ENCODE measurements at regions not wholly inside any gene's neighbourhood (a gene's known extent, or its start where the extent isn't known, plus 50 kb on each side); places are given as distances from the start of the nearest gene placed in this dataset.
A peak's percentile ranks its signal among the peaks of the same experiment; 100 is the strongest.

DNA sequence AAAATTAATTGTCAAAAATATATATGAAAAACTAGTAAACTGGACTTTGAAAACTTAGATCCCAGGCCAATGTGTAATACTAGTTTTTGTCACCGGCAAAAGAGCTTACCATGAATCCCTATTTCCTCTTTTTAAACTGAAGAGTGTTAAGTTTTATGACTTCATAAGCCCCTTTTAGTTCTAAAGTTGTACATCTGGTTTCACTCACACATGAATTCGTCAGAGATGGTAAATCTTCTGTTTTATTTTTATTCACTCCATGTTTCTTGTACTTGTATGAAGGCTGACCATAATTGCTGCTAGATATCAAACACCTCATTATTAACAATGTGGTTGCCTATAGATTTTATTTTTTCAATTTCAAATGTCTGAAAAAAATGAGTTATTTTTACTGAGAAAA is 827.9 kb downstream of the PCDH7 start:
- no peak for DNase-seq

DNA sequence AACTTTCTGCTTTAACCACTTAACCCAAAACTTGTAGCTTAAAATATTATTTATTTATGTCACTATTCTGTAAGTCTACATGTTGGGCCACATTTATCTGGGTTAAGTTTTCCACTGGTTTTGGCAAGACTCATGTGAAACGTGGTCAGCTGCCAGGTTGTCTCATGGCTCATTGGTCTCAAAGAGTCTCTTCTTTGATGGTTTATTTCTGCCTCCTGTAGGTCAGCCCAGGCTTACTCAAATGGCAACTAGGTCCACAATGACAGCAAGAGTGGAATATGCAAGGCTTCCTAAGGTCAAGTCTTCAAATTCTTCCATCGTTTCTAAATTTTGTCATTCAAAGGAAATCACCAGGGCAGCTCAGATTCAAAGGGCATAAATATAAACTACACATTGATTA is 828.7 kb downstream of the PCDH7 start:
- no peak for DNase-seq

DNA sequence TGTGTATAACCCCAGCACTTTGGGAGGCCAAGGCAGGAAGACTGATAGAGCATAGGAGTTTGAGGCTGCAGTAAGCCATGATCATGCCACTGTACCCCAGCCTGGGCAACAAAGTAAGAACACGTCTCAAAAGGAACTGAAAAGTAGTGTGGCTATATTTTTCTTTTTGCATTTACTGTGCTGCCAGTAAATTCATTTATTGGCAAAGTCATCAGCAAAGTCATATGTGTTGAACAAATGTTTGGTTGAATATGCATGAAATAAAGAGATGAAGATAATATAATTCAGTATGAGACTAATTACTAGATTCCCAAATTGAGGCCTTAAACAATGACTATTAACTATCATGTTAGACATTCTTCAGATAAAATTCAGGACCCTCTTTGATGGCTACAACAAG is 829.1 kb downstream of the PCDH7 start:
- DNase-seq = no peak

DNA sequence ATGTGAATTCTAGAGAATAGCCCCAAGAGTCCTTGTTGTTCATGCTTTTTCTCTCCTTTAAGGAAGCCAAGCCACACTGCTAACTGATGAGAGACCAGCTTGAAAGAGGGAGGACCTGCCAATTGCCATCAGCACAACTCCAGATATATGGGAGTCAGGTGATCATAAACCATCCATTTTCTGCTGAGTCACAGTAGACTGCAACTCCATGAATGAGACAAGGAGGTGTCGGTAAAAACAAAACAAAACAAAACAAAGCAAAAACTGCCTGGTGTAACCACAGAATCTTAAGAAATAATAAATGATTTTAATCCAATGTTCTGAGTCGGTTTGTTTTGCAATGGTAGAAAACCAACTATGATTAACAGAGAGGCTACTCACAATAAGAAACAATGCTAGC is 837.3 kb downstream of the PCDH7 start:
- no peak for DNase-seq

DNA sequence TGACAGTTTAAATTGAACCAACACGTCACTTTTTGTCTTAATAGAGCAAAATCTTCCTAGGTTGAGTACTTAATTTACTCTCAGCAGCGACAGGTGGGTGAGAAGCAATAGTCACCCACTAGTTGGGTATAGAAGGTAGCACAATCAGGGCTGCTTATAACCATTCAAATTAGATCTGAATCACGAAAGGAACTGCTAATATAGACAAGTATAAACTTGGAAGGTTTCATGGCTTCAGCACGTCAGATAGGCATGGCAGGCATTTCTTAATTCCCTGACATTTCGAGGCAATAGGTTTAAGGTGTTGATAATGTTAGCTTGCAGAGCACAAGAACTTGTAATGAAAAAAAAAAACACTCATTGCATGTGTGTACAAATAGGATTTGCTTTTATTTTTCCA is 853.4 kb downstream of the PCDH7 start:
- no peak for DNase-seq

DNA sequence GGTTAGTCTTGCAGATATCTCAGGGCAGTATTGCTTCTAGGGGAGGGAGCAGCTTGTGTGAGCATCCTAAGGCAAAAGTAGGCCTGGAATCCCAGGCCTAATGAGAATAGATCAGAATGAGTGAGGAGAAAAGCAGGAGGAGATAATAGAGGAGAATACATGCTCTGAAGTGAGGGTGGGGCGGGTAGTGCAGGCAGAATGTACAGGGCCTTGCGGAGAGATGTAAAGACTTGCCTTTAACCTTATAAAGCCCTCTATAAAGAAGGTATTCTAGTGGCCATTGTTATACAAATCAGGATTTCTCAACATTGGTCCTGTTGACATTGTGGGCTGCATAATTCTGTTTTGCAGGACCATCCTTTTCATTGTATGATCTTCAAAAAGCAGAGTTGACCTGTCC is 855.3 kb downstream of the PCDH7 start:
- no peak for DNase-seq

DNA sequence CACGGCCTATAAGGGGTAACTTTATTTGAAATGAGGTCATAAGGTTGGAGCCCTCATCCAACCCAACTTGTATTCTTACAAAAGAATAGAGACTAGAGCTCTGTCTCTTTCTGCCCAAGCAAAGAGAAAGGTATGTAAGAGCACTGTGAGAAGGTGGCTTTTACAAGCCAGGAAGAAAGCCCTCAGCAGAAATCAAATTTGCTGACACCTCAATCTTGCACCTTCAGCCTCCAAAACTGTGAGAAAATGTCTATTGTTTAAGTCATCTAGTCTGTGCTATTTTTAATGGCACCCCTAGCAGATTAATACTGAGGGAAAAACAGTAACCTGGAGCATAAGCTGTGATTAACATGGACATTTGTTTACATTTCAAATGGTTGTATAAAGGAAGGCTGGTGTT is 860.7 kb downstream of the PCDH7 start:
- DNase-seq = no peak

DNA sequence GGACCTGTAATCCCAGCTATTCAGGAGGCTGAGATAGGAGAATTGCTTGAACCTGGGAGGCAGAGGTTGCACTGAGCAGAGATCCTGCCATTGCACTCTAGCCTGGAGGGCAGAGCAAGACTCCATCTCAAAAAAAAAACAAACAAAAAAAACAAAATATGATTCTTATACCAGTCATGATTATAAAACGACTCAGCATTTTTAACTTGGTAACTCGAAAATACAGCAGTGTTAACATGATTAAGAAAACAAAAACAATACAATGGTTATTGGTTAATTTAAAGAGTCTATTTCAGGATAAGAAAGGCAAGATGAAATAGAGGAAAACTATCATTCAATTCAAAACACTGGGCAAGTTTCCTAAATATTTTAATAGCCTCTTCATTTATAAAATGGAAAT is 865.3 kb downstream of the PCDH7 start:
- no peak for DNase-seq

DNA sequence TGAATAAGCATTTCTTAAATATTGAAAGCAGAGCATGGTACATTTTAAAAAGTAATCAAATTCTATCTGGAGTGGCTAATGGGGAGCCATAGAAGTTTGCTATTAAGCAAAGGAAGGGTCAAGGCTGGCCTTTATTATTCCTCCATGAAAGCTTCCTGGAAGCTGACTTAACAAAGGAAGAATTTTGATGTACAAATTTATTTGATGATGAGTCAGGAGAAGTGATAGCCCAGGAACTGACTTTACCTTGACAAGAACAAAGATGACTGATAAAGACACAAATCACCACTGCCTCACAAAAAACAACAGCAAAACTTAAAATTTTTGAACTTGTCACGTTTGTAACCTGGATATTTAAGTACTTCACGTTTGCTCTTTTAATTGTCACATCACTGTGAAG is 872.1 kb downstream of the PCDH7 start:
- no peak for DNase-seq

DNA sequence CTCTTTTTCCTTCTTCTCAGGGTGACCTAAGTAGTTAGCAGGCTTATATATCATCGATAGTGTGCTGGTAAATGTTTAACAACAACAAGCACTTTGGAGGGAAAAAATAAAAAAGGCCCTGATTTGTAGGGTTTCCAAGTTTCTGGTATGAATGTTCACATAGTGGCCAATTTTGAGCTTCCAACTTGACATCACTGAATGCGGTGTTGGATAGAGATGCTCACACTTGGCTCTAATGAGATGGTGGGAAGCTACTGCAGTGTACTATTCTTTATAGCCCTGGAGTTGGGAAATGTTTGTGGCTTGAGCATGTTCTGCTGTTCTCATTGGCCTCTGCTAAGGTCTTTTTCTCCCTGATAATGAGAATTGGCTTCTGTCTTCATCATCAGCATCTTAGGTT is 875.3 kb downstream of the PCDH7 start:
- DNase-seq = no peak

DNA sequence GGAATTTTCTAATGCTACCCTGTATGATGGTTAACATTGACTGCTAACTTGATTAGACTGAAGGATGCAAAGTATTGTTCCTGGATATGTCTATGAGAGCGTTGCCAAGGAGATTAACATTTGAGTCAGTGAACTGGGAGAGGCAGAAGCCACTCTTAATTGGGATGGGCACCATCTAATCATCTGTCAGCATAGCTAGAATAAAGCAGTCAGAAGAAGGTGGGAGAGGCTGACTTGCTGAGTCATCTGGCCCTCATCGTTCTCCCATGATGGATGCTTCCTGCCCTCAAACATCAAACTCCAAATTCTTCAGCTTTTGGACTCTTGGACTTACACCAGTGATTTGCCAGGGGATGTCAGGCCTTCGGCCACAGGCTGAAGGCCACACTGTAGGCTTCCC is 878.5 kb downstream of the PCDH7 start:
- DNase-seq = no peak

DNA sequence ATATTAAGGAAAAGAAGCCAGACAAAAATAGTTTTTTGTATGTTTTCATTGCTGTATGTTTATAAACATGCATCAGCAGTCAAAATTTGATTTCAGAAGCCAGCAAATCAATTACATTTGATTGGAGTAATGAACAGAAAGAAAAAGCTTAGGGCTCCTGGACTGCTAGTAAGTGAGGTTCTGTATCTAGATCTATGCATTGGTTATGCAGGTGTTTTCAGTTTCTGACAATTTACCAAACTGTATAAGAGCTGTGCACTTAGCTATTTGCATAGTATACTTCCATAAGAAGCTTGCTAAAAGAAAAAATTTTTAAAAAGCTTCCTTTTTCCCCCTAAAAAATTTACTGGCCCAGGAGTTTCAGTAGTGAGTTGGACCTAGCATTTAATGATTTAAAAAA is 881.6 kb downstream of the PCDH7 start:
- DNase-seq = no peak

DNA sequence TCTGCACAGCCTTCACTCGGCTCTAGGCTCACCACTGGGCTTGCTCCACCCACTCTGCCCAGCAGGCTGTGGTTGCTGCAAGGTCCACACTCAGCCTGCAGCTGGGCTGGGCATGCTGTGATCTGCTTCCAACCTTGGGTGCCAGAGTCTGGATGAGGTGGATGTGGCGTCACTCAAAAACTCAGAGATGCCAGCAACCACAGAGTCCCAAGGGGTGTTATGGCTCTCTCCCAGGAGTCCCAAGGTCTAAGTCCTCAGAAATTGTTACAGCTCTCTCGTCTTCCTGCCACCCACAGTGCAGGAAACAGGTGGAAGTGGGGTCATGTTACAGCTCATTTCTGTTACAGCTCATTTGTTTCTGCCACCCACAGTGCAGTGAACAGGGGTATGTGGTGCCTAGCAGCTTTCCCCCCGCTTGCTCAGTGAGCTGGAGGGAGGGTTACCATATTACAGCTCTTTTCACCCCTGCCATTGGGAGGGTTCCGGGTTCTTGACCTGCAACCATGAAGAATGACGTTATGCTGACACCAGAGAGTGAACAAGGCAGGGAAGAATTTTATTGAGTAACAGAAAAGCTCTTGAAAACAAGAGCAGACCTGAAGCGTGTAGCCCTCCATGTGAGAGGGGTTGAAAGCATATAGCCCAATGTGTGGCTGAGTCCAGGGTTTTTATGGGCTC is 893.9 kb downstream of the PCDH7 start:
- no peak for DNase-seq

DNA sequence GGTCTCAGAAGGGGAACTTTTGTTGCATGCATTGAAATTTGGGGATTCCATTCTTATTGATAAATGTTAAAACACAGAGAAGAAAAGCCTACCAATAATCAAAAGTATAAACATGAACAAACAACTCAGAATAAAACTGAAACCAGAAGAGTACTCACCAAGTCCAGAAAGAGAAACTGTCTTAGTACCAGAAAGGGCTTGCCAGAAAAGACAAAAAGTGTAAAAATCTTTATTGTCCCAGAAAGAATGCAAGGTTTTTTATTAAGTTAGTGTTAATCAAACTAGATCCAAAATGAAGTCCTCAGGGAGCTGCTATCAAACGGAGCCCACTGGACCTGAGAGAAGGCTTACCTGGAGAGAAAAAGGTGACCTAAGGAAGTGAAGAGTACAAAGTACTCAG is 897.5 kb downstream of the PCDH7 start:
- DNase-seq = no peak

DNA sequence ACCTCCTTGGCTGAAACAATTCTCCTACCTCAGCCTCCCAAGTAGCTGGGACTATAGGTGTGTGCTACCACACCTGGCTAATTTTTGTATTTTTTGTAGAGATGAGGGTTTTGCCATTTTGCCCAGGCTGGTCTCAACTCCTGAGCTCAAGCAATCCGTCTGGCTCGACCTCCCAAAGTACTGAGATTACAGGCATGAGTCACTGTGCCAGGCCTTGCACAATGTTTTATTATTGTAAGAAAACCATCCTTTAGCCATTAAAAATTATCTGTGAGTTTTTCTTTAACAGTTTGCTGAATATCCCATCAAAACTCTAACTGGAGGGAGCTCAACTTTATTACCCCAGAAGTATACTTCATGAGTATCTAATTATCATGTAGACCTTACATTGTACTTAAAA is 900.3 kb downstream of the PCDH7 start:
- peak; percentile 17 for DNase-seq

DNA sequence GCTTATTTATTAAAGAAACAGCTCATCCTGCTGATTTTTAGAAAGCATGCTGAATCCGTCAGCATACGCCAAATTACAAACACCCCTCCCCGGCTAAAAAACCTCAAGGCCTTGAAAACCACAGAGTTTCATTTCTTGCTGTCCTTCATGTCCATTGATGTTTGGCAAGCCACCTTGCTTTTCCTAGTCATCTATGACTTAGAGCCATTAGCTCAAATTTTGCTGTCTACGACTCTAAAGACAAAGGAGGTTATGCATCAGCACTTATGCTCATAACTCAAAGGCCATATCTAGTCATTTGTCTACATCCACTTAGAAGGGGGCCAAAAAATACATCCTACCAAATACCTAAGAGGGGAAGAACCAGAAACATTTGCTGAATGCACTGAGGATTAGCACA is 925.1 kb downstream of the PCDH7 start:
- DNase-seq = peak; percentile 68

DNA sequence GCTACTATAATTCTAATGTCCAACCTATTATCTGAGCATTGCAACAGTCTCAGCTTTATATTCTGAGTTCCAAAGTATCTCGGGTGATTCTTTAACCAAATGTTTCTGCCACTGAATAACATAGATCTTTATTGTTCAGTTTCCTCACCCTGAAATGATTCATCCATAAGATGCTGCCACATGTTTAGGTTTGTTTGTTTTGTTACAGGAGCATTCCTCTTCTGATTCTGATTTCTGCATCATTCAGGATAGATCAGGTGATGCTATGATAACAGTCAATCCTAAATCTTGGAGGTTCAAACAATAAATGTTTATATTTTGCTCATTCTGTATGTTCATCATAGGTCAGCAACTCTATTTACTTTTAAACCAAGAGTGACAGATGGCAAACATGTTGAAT is 927.6 kb downstream of the PCDH7 start:
- DNase-seq = no peak

DNA sequence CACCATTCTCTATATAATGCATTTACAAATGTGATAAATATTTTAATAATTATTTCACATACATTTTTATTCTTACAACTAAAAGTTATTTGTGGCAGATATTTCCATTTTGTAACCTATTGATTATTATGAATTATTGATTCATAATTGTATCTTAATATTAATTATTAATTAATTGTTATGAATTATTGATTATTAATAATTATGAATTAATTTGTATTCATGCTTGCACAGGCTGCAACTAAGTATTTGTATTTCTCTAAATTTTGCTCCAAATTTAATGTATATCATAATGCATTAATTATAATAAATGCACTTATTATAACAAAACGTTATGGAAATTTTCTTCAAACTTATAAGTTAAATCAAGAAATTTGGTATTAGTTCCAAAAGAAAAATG is 929.7 kb downstream of the PCDH7 start:
- DNase-seq = no peak

DNA sequence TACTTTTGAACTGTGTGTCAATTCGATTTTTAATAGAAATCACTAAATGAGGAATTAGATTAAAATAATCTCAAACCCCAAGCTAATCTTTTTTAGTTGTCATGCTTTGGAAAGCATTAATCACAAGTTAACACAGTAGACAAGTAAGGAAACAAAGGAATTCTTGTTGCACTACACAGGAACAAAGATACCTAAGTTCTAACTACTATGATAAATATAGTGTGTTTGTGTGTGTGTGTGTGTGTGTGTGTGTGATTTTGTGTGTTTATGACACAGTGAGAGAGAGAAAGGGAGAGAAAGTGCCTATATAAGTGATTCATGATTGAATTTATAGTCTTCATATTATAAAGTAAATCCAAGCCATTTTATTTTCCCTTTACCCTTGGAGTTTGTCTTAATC is 931.4 kb downstream of the PCDH7 start:
- no peak for DNase-seq

DNA sequence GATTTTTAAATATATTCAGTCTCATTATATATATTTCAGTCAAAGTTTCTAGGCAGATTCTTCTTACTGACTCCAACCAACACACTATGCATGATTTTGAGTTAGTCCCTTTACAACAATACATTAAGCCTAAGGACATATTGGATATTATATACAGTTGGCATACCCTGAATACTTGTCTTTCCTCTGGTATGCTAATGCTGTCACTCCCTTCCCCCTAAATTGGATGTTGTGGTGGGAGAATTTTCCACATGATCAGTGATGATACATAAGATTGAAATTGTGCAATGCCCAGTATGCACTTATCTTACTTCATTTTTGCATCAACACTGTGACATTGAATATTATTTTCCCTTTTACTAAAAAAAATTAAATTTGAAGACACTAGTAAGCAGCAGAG is 935.2 kb downstream of the PCDH7 start:
- DNase-seq = peak; percentile 82

DNA sequence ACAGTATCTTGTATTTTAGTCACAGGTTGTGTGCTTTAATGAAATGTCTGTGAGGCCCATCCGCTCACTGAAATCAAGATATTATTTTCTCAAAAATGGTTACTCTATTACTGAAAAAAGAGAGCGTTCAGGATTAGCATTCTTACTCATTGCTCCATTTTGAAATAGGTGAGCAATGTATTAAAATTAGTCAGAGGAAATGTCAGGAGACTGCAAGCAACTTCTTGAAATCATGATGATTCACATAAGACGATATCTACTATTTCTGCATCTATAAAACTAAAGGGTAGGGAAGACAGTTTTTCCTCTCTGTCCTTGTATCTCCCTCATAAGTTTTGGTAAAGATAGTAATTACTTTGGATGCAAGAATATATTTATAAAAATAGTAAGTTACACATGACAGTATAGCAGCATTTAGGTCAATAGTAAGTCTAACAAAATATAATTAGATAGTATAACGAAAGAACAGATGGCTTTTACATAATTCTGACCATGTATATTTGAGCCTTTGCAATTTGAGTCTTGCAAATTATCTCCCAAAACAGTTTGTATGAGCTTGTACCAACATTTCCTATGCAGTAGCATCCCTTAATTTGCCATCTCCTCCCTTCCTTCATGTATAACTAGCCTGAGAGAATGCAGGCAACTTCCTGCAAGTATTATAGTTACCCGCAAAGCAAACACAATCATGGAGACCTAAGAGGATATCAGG is 937.8 kb downstream of the PCDH7 start:
- DNase-seq = peak; percentile 64

DNA sequence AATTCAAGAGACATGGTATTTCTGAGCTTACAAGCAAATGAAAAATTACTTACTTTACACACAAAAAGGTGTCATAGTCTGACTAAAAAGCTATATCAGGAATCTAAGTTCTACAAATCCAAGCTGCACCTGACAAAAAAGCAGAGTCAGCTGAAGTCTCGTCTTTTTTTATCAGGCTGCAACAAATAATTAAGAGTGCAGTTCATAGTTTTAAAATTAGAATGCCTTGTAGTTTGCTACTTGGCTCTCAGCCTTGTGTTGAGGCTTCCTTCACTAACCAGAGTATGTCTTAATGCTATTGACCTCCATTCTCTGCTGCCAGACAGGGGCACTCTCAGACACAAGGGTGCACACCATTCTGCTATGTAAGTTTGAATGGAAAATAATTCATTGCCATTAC is 940.7 kb downstream of the PCDH7 start:
- DNase-seq = no peak

DNA sequence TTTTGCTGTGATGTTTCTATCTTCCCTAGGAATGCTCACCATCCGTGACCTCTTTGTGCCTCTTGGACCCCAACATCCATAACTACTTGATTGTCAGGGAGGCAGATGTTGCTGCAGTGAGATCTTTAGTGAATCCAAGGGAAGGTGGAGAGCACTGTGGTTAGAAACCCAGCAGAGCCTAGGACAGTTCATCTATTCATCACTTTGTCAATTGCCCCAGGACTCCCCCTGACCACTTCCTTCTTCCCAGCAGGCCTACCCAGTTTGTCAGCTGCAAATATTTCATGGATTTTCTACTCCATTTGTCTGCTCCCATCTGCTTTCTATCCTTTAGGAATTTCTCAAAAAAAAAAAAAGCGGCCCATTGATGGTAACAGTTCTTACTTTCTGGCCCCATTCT is 942.8 kb downstream of the PCDH7 start:
- peak; percentile 68 for DNase-seq

DNA sequence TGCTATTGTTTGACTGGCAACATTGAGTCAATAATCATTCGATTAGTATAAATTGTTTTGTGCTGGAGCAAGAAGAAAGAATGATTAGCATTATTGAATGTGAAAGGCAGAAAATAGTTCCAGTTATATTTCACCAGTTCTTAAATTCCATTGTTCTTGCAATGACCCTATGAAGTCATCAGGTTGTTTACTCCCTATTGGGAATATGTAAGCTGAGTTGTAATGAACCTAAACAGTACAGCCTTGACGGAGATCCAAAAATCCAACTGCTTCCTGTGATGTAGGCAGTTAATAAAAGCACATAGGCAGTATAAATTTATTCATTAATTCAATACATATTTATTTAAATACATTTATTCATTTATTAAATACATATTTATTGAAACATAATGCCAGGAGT is 947.5 kb downstream of the PCDH7 start:
- DNase-seq = peak; percentile 17

DNA sequence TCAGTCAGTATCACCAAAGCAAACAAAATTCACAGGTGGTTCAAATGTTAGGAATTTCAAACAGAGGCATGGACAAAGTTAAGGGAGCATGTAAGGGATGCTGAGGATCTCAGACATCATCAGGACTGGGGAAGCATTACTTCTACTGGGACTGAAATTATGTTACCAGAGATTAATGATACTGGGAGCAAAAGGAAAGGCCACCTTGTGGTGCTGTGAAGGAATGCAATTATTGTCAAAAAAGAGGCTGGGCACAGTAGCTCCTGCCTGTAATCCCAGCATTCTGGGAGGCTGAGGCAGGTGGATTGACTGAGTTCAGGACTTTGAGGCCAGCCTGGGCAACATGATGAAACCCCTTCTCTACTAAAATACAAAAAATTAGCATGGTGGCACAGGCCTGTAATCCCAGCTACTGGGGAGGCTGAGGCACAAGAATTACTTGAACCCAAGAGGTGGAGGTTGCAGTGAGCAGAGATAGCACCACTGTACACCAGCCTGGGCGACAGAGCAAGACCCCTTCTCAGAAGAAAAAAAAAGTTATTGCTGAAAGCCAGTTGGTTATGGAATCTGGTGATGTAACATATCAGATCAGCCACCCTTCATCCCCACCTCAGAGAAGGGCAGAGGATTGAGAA is 954.3 kb downstream of the PCDH7 start:
- peak; percentile 17 for DNase-seq
